K562 (cell line): ENCODE measurements at regions not wholly inside any gene's neighbourhood (a gene's known extent, or its start where the extent isn't known, plus 50 kb on each side); places are given as distances from the start of the nearest gene placed in this dataset.

Experiments
- EP300 ChIP-seq: IDR thresholded peaks from 2 replicates; pipeline ENCODE4 v1.6.1; 2012; ENCODE audit warnings: low read length, improper control_type of control experiment
- KDM4B ChIP-seq, 2 experiments: fragments of 450-650 bp in 1 of 2; sonication (generic) in 1 of 2; IDR thresholded peaks; 2 replicates each; pipeline ENCODE4 v1.6.1; 2016 to 2017; ENCODE audit warnings: borderline replicate concordance in 2 of 2, antibody characterized with exemption in 1 of 2, low read depth in 1 of 2, mild to moderate bottlenecking in 1 of 2
- TFAP4 ChIP-seq: sonication (generic); formaldehyde crosslinking; IDR thresholded peaks from 2 replicates; pipeline ENCODE4 v1.8.0; 2022; ENCODE audit warnings: missing genetic modification reagents, mild to moderate bottlenecking, moderate library complexity, borderline replicate concordance
- TF ChIP-seq, protein P1 (sequence below): fragments of 450-650 bp; formaldehyde crosslinking; IDR thresholded peaks from 2 replicates; pipeline ENCODE4 v1.4.0; 2022; ENCODE audit warnings: missing genetic modification characterization

GRCh38 chr2:102085238-102085637, 57.3 kb upstream of the IL1R1 start:
- TF ChIP-seq, protein P1, sequence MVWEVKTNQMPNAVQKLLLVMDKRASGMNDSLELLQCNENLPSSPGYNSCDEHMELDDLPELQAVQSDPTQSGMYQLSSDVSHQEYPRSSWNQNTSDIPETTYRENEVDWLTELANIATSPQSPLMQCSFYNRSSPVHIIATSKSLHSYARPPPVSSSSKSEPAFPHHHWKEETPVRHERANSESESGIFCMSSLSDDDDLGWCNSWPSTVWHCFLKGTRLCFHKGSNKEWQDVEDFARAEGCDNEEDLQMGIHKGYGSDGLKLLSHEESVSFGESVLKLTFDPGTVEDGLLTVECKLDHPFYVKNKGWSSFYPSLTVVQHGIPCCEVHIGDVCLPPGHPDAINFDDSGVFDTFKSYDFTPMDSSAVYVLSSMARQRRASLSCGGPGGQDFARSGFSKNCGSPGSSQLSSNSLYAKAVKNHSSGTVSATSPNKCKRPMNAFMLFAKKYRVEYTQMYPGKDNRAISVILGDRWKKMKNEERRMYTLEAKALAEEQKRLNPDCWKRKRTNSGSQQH (CRISPR knock-in tag) = no peak
- TF ChIP-seq KDM4B (IDR thresholded peaks at IDR 0.05; ENCODE audit: borderline replicate concordance in 2 of 2, low read depth in 1 of 2) (no peak), TFAP4 (CRISPR knock-in tag) (no peak), EP300 (no peak)
